HCT116 (cell line): ENCODE measurements at regions not wholly inside any gene's neighbourhood (a gene's known extent, or its start where the extent isn't known, plus 50 kb on each side); places are given as distances from the start of the nearest gene placed in this dataset.

Source experiments
- ATAC-seq: fragments of 200-7000 bp; cut with Tn5 transposase; 2 replicates; pipeline ENCODE4 v1.9.1; 2020; ENCODE audit warnings: mild to moderate bottlenecking, moderate library complexity
- BruUV-seq: library from RNA; stranded (reverse); fragments of 400-500 nt; replicated peaks from 2 replicates; lab custom pipeline; 2021; lab: Mats Ljungman, UMichigan
- CTCF ChIA-PET: fragments of 300-600 bp; sonication (Branson Sonifier 250); formaldehyde crosslinking; loops from one replicate; lab custom pipeline; 2021; ENCODE audit warnings: antibody characterized with exemption; lab: Charles Lee
- POLR2A ChIA-PET: fragments of 300-600, 350-600 bp; sonication (Branson Sonifier 250); formaldehyde crosslinking; loops from one replicate; lab custom pipeline; 2021; ENCODE audit warnings: antibody characterized with exemption; lab: Charles Lee
- RAD21 ChIA-PET, 2 experiments: fragments of 300-600 bp; sonication (Branson Sonifier 250); formaldehyde crosslinking; loops; one replicate each; lab custom pipeline; 2023; ENCODE audit warnings: low total read pairs in 2 of 2; ENCODE audit not compliant: uncharacterized antibody in 2 of 2, unreplicated experiment in 2 of 2, low non-redundant PET in 1 of 2; lab: Charles Lee
- DNase-seq: peaks from one replicate; pipeline ENCODE4 v3.0.0-alpha.2; 2010; ENCODE audit warnings: low read depth, low spot score
- H2AFZ ChIP-seq: fragments of 200-600 bp; shearing (Covaris generic), sonication (generic); 2 replicates; pipeline ENCODE4 v1.6.1; 2017; ENCODE audit warnings: low read depth, mixed run types, mixed read lengths, antibody characterized with exemption, low read length; ENCODE audit not compliant: poor library complexity, severe bottlenecking
- H3K27ac ChIP-seq: 2 replicates; pipeline ENCODE4 v1.5.1; 2012; ENCODE audit warnings: low read depth, low read length
- H3K27me3 ChIP-seq: fragments of 200-600 bp; sonication (generic); 2 replicates; pipeline ENCODE4 v1.6.1; 2016; ENCODE audit warnings: mixed run types, low read length, mixed read lengths; ENCODE audit not compliant: insufficient read depth
- H3K36me3 ChIP-seq, 2 experiments: fragments of 200-500 bp in 1 of 2; fragments of 200-600 bp in 1 of 2; sonication (Bioruptor generic) in 1 of 2; sonication (generic) in 1 of 2; 2 replicates each; pipeline versions ENCODE4 v1.5.1 to v1.6.1; 2014 to 2016; ENCODE audit warnings: low read length in 2 of 2, inconsistent platforms in 1 of 2, mixed read lengths in 1 of 2, mixed run types in 1 of 2; ENCODE audit not compliant: insufficient read depth in 2 of 2, control insufficient read depth in 1 of 2
- H3K4me1 ChIP-seq, 2 experiments: fragments of 200-600 bp in 1 of 2; sonication (generic) in 1 of 2; 2 replicates each; pipeline versions ENCODE4 v1.5.1 to v1.6.1; 2012 to 2017; ENCODE audit warnings: low read length in 2 of 2, inconsistent platforms in 1 of 2, mild to moderate bottlenecking in 1 of 2, mixed read lengths in 1 of 2, mixed run types in 1 of 2, moderate library complexity in 1 of 2; ENCODE audit not compliant: insufficient read depth in 2 of 2, control insufficient read depth in 1 of 2
- H3K4me2 ChIP-seq: fragments of 200-600 bp; sonication (generic); 2 replicates; pipeline ENCODE4 v1.6.1; 2017; ENCODE audit warnings: mixed run types, low read length, mixed read lengths
- H3K4me3 ChIP-seq, 2 experiments: fragments of 200-600 bp in 1 of 2; sonication (generic) in 1 of 2; replicated peaks in 1 of 2; 2 replicates each; pipeline ENCODE4 v1.5.1; 2011 to 2016; ENCODE audit warnings: low read length in 2 of 2, control low read depth in 1 of 2, low read depth in 1 of 2, mild to moderate bottlenecking in 1 of 2, mixed read lengths in 1 of 2, mixed run types in 1 of 2
- H3K79me2 ChIP-seq: fragments of 200-600 bp; sonication (generic); 2 replicates; pipeline ENCODE4 v1.6.1; 2017; ENCODE audit warnings: mild to moderate bottlenecking, mixed run types, low read length, moderate library complexity, mixed read lengths; ENCODE audit not compliant: insufficient read depth
- H3K9ac ChIP-seq: fragments of 200-600 bp; sonication (generic); 2 replicates; pipeline ENCODE4 v1.6.1; 2016; ENCODE audit warnings: low read length, mixed read lengths
- H3K9me2 ChIP-seq: fragments of 200-600 bp; sonication (generic), shearing (Covaris generic); 2 replicates; pipeline ENCODE4 v1.6.1; 2017; ENCODE audit warnings: mixed run types, mild to moderate bottlenecking, moderate library complexity; ENCODE audit not compliant: insufficient read depth
- H3K9me3 ChIP-seq, 2 experiments: fragments of 200-500 bp in 1 of 2; fragments of 200-600 bp in 1 of 2; sonication (Bioruptor generic) in 1 of 2; sonication (generic) in 1 of 2; 2 replicates each; pipeline ENCODE4 v1.6.1; 2014 to 2017; ENCODE audit warnings: low read length in 2 of 2, mixed read lengths in 2 of 2, inconsistent platforms in 1 of 2, low read depth in 1 of 2, mild to moderate bottlenecking in 1 of 2, mixed run types in 1 of 2, moderate library complexity in 1 of 2; ENCODE audit not compliant: control insufficient read depth in 1 of 2, insufficient read depth in 1 of 2
- H4K20me1 ChIP-seq: fragments of 200-600 bp; sonication (generic), shearing (Covaris generic); 2 replicates; pipeline ENCODE4 v1.6.1; 2017; ENCODE audit warnings: mixed run types, mild to moderate bottlenecking, moderate library complexity; ENCODE audit not compliant: insufficient read depth
- CEBPB ChIP-seq: IDR thresholded peaks from 2 replicates; pipeline ENCODE4 v1.6.1; 2012; ENCODE audit warnings: low read depth
- CTCF ChIP-seq, 3 experiments: fragments of 200-600 bp in 1 of 3; sonication (generic) in 1 of 3; IDR thresholded peaks in 2 of 3; conservative IDR thresholded peaks in 1 of 3; 2 replicates each; pipeline ENCODE4 v1.5.1; 2012 to 2017; ENCODE audit warnings: low read depth in 2 of 3, low read length in 2 of 3, antibody characterized with exemption in 1 of 3, borderline replicate concordance in 1 of 3, control low read depth in 1 of 3, mild to moderate bottlenecking in 1 of 3, mixed read lengths in 1 of 3, mixed run types in 1 of 3, moderate library complexity in 1 of 3; ENCODE audit not compliant: insufficient read depth in 1 of 3
- EGR1 ChIP-seq: IDR thresholded peaks from 2 replicates; pipeline ENCODE4 v1.6.1; 2012; ENCODE audit warnings: low read depth
- ELF1 ChIP-seq: IDR thresholded peaks from 2 replicates; pipeline ENCODE4 v1.6.1; 2012; ENCODE audit warnings: low read depth, borderline replicate concordance
- EZH2phosphoT487 ChIP-seq: fragments of 200-600 bp; IDR thresholded peaks from 2 replicates; pipeline ENCODE4 v1.6.1; 2018; ENCODE audit warnings: antibody characterized with exemption, borderline replicate concordance
- JUND ChIP-seq: IDR thresholded peaks from 2 replicates; pipeline ENCODE4 v1.6.1; 2012
- MAX ChIP-seq: IDR thresholded peaks from 2 replicates; pipeline ENCODE4 v1.6.1; 2012
- POLR2A ChIP-seq: IDR thresholded peaks from 2 replicates; pipeline ENCODE4 v1.7.0; 2011; ENCODE audit warnings: borderline replicate concordance; ENCODE audit not compliant: insufficient read depth, insufficient read length; ENCODE audit errors: extremely low read depth
- POLR2AphosphoS5 ChIP-seq: IDR thresholded peaks from 2 replicates; pipeline ENCODE4 v1.6.1; 2011; ENCODE audit warnings: mild to moderate bottlenecking, low read depth, low read length, moderate library complexity
- REST ChIP-seq: IDR thresholded peaks from 2 replicates; pipeline ENCODE4 v1.6.1; 2012; ENCODE audit warnings: low read depth
- SIN3A ChIP-seq: IDR thresholded peaks from 2 replicates; pipeline ENCODE4 v1.6.1; 2012; ENCODE audit warnings: low read depth
- SP1 ChIP-seq: IDR thresholded peaks from 2 replicates; pipeline ENCODE4 v1.6.1; 2012; ENCODE audit warnings: low read depth
- SRF ChIP-seq: IDR thresholded peaks from 2 replicates; pipeline ENCODE4 v1.6.1; 2012; ENCODE audit warnings: low read depth
- YY1 ChIP-seq: IDR thresholded peaks from 2 replicates; pipeline ENCODE4 v1.6.1; 2011; ENCODE audit warnings: low read length, low read depth, moderate library complexity, mild to moderate bottlenecking; ENCODE audit not compliant: insufficient replicate concordance; ENCODE audit errors: extremely low read depth
- ZBTB33 ChIP-seq: IDR thresholded peaks from 2 replicates; pipeline ENCODE4 v1.6.1; 2011; ENCODE audit warnings: mild to moderate bottlenecking, low read length, moderate library complexity; ENCODE audit not compliant: insufficient replicate concordance; ENCODE audit errors: extremely low read depth
- ZFX ChIP-seq: fragments of 450-650 bp; IDR thresholded peaks from 2 replicates; pipeline ENCODE4 v1.6.1; 2017
- intact Hi-C: fragments of 100-400 bp; cut with micrococcal nuclease; formaldehyde crosslinking; loops from 2 replicates; pipeline ENCODE4 v1.10.0; 2022

- intact Hi-C loops, result no loop called here
- ChIA-PET POLR2A (no interaction called here), RAD21 (no interaction called here), CTCF (no interaction called here)
- Histone ChIP-seq H2AFZ (no peak overlapping the region), H3K4me1 (no peaks in the 10 kb centered on the region), H3K27me3 (no peaks in the 10 kb centered on the region), H3K9me2 (no peaks in the 10 kb centered on the region), H3K79me2 (no peaks in the 10 kb centered on the region), H4K20me1 (no peaks in the 10 kb centered on the region), H3K9me3 (no peaks in the 10 kb centered on the region), H3K36me3 (no peaks in the 10 kb centered on the region), H3K4me2 (no peak overlapping the region)
- BruUV-seq, result no TSS peak
- no peak for DNase-seq
- TF ChIP-seq JUND (no peak), EGR1 (no peak), CEBPB (no peak), POLR2A (no peak), SP1 (no peak), ZBTB33 (no peak), ELF1 (no peak), MAX (no peak), YY1 (no peak), SRF (no peak), CTCF (IDR thresholded peaks at IDR 0.05 in 2 of 3, conservative IDR thresholded peaks at IDR 0.05 in 1 of 3; ENCODE audit: borderline replicate concordance in 1 of 3, insufficient read depth in 1 of 3, low read depth in 2 of 3, low read length in 2 of 3) (no peak), REST (no peak), POLR2AphosphoS5 (no peak), ZFX (no peak), SIN3A (no peak), EZH2phosphoT487 (no peak)
- TF ChIP-seq, all 23 proteins: peak for 0
- ATAC-seq, result no peak
- Histone ChIP-seq H3K9ac (no peak overlapping the region), H3K27ac (no peak overlapping the region), H3K4me3 (no peak overlapping the region)
These were observed 90.4 kb upstream of the ATF7IP start for GRCh38 chr12:14275111-14275510.
